K562 (cell line): ENCODE measurements at regions not wholly inside any gene's neighbourhood (a gene's known extent, or its start where the extent isn't known, plus 50 kb on each side); places are given as distances from the start of the nearest gene placed in this dataset.

Source experiments
- ATAC-seq: fragments of 200-7000 bp; cut with Tn5 transposase; 3 replicates; pipeline ENCODE4 v1.9.1; 2020; ENCODE audit warnings: moderate library complexity
- BruUV-seq: library from RNA; stranded (reverse); fragments of 400-500 nt; replicated peaks from 2 replicates; lab custom pipeline; 2021; lab: Mats Ljungman, UMichigan
- CTCF ChIA-PET: fragments of 300-600 bp; formaldehyde crosslinking; extraction: SDS; loops from one replicate; lab custom pipeline; 2021; ENCODE audit warnings: low intra/inter-chr PET ratio; lab: Yijun Ruan, JAX
- POLR2A ChIA-PET: fragments of 300-600, 350-650 bp; sonication (Branson Sonifier 250); formaldehyde crosslinking; extraction: SDS; loops from one replicate; lab custom pipeline; 2021; ENCODE audit warnings: antibody characterized with exemption, inconsistent platforms; lab: Yijun Ruan, JAX
- DNase-seq, 4 experiments: peaks; one replicate each; pipeline versions ENCODE4 v3.0.0 to v3.0.0-alpha.2; 2011 to 2018; ENCODE audit warnings: low spot score in 3 of 4, mixed read lengths in 3 of 4; ENCODE audit errors: extremely low read depth in 1 of 4
- FAIRE-seq: peaks from 2 replicates; lab custom pipeline; 2011; peaks lifted over from hg19 to GRCh38; lab: Jason Lieb, UNC
- H2AFZ ChIP-seq: 2 replicates; pipeline ENCODE4 v1.6.0; 2011; ENCODE audit warnings: low read depth, low read length, control low read depth, inconsistent platforms
- H3K27ac ChIP-seq: fragments of 200-600 bp; 3 replicates; pipeline ENCODE4 v1.8.0; 2011; ENCODE audit warnings: low read depth, mild to moderate bottlenecking, control low read depth, inconsistent platforms, low read length, moderate library complexity, mixed read lengths; ENCODE audit errors: extremely low read depth
- H3K27me3 ChIP-seq, 2 experiments: fragments of 300-600 bp in 1 of 2; 2 replicates in 1 of 2; 3 replicates in 1 of 2; pipeline versions ENCODE4 v1.6.0 to v1.8.0; 2011; ENCODE audit warnings: inconsistent platforms in 2 of 2, low read length in 2 of 2, mild to moderate bottlenecking in 1 of 2, mixed read lengths in 1 of 2, moderate library complexity in 1 of 2; ENCODE audit not compliant: control insufficient read depth in 2 of 2, insufficient read depth in 2 of 2
- H3K36me3 ChIP-seq: fragments of 300-600 bp; 3 replicates; pipeline ENCODE4 v1.8.0; 2011; ENCODE audit warnings: mild to moderate bottlenecking, low read length, inconsistent platforms; ENCODE audit not compliant: control insufficient read depth, insufficient read depth
- H3K4me1 ChIP-seq, 2 experiments: fragments of 200-600 bp in 1 of 2; replicated peaks in 1 of 2; 2 replicates in 1 of 2; 3 replicates in 1 of 2; pipeline versions ENCODE4 v1.5.1 to v1.8.0; 2011; ENCODE audit warnings: inconsistent platforms in 2 of 2, low read length in 2 of 2, mild to moderate bottlenecking in 1 of 2, mixed read lengths in 1 of 2, moderate library complexity in 1 of 2; ENCODE audit not compliant: control insufficient read depth in 2 of 2, insufficient read depth in 2 of 2
- H3K4me2 ChIP-seq: 2 replicates; pipeline ENCODE4 v1.6.1; 2011; ENCODE audit warnings: low read length, control low read depth, inconsistent platforms, mixed read lengths; ENCODE audit not compliant: insufficient read depth
- H3K4me3 ChIP-seq: fragments of 200-600 bp; sonication (generic), shearing (Covaris generic); 2 replicates; pipeline ENCODE4 v1.5.1; 2016; ENCODE audit warnings: control low read depth, inconsistent platforms
- H3K79me2 ChIP-seq: fragments of 200-600 bp; 3 replicates; pipeline ENCODE4 v1.8.0; 2011; ENCODE audit warnings: low read length, inconsistent platforms; ENCODE audit not compliant: control insufficient read depth, insufficient read depth
- H3K9ac ChIP-seq, 2 experiments: 2 replicates each; pipeline versions ENCODE4 v1.6.0 to v1.6.1; 2011; ENCODE audit warnings: low read depth in 2 of 2, low read length in 2 of 2, control low read depth in 1 of 2, inconsistent platforms in 1 of 2, mild to moderate bottlenecking in 1 of 2, mixed read lengths in 1 of 2; ENCODE audit not compliant: insufficient read depth in 1 of 2
- H3K9me1 ChIP-seq: one replicate; pipeline ENCODE4 v1.6.0; 2011; ENCODE audit warnings: inconsistent platforms, mild to moderate bottlenecking, low read length, moderate library complexity; ENCODE audit not compliant: control insufficient read depth, insufficient read depth
- H3K9me3 ChIP-seq: replicated peaks from 2 replicates; pipeline ENCODE4 v1.5.1; 2011; ENCODE audit warnings: low read depth, low read length, inconsistent platforms; ENCODE audit not compliant: control insufficient read depth, insufficient read depth
- H4K20me1 ChIP-seq: replicated peaks from 2 replicates; pipeline ENCODE4 v1.6.1; 2011; ENCODE audit warnings: low read length, inconsistent platforms, mixed read lengths; ENCODE audit not compliant: control insufficient read depth, insufficient read depth
- HMG20A ChIP-seq: fragments of 450-650 bp; formaldehyde crosslinking; conservative IDR thresholded peaks from 2 replicates; pipeline ENCODE4 v1.4.0; 2020; ENCODE audit warnings: mild to moderate bottlenecking, mixed read lengths
- ILK ChIP-seq: fragments of 450-650 bp; IDR thresholded peaks from 2 replicates; pipeline ENCODE4 v1.6.1; 2016; ENCODE audit warnings: missing genetic modification characterization, low read depth, mild to moderate bottlenecking, missing compliant biosample characterization, moderate library complexity, borderline replicate concordance
- MYNN ChIP-seq, 2 experiments: sonication (generic); formaldehyde crosslinking in 1 of 2; IDR thresholded peaks; 2 replicates each; pipeline versions ENCODE4 v1.5.0 to v1.6.1; 2016 to 2020; ENCODE audit warnings: antibody characterized with exemption in 1 of 2, missing genetic modification reagents in 1 of 2
- NFATC3 ChIP-seq: fragments of 450-650 bp; IDR thresholded peaks from 2 replicates; pipeline ENCODE4 v1.6.1; 2017; ENCODE audit warnings: mild to moderate bottlenecking
- SRF ChIP-seq, 2 experiments: fragments of 250-450, 450-650 bp in 1 of 2; sonication (Bioruptor Pico) in 1 of 2; sonication (generic) in 1 of 2; formaldehyde crosslinking; IDR thresholded peaks; 2 replicates each; pipeline versions ENCODE4 v1.5.0 to v1.5.1; 2020 to 2022; ENCODE audit warnings: mild to moderate bottlenecking in 1 of 2, missing genetic modification reagents in 1 of 2
- TCF7L2 ChIP-seq: fragments of 150-350 bp; IDR thresholded peaks from 2 replicates; pipeline ENCODE4 v1.6.1; 2016; ENCODE audit warnings: low read depth, mild to moderate bottlenecking, low read length, moderate library complexity
- ZNF280B ChIP-seq: fragments of 250-450 bp; sonication (Bioruptor Pico); IDR thresholded peaks from 2 replicates; pipeline ENCODE4 v1.5.1; 2021; ENCODE audit warnings: mild to moderate bottlenecking
- ZNF408 ChIP-seq: fragments of 250-450 bp; sonication (Bioruptor Pico); IDR thresholded peaks from 2 replicates; pipeline ENCODE4 v1.4.0; 2020; ENCODE audit warnings: low read depth, mild to moderate bottlenecking, moderate library complexity
- ZNF512 ChIP-seq: IDR thresholded peaks from 2 replicates; pipeline ENCODE4 v1.6.1; 2016; ENCODE audit warnings: missing genetic modification characterization, missing compliant biosample characterization
- ZNF639 ChIP-seq, 2 experiments: fragments of 200-800 bp in 1 of 2; sonication (Bioruptor generic) in 1 of 2; sonication (generic) in 1 of 2; formaldehyde crosslinking in 1 of 2; IDR thresholded peaks in 1 of 2; conservative IDR thresholded peaks in 1 of 2; 2 replicates each; pipeline versions ENCODE4 v1.5.0 to v1.6.1; 2016 to 2020; ENCODE audit warnings: missing compliant biosample characterization in 1 of 2, missing genetic modification characterization in 1 of 2, missing genetic modification reagents in 1 of 2
- WGBS: fragments of 100-300 bp; shearing (Covaris generic); methylation state at CpG from one replicate; pipeline ENCODE4 v1.1.6; 2016; ENCODE audit warnings: low coverage, mixed read lengths; ENCODE audit not compliant: insufficient coverage; ENCODE audit errors: missing lambda C conversion rate; 5-methylcytosine and 5-hydroxymethylcytosine counted together
- in situ Hi-C: fragments of 300-500 bp; cut with MboI; formaldehyde crosslinking; loops from 4 replicates; pipeline ENCODE4 v1.15.0; 2018; ENCODE audit warnings: inconsistent platforms, mixed read lengths
- intact Hi-C: fragments of 100-400 bp; cut with micrococcal nuclease; formaldehyde crosslinking; loops from 2 replicates; pipeline ENCODE4 v1.14.2; 2022

GRCh38 chrX:67351411-67351810 is 192.4 kb upstream of the AR start:
- Histone ChIP-seq H3K27me3 (no peaks in the 10 kb centered on the region), H3K9me1 (no peaks in the 10 kb centered on the region), H3K79me2 (no peaks in the 10 kb centered on the region), H3K4me1 (no peaks in the 10 kb centered on the region), H3K4me3 (no peak overlapping the region), H3K36me3 (no peaks in the 10 kb centered on the region), H3K27ac (no peak overlapping the region), H3K4me2 (no peak overlapping the region), H4K20me1 (no peaks in the 10 kb centered on the region), H2AFZ (no peak overlapping the region), H3K9me3 (no peaks in the 10 kb centered on the region), H3K9ac (no peak overlapping the region)
- FAIRE-seq: no peak
- no peak for TF ChIP-seq ZNF408 (CRISPR knock-in tag)
- TF ChIP-seq ZNF512: no peak
- TF ChIP-seq HMG20A (CRISPR knock-in tag): no peak
- TF ChIP-seq MYNN (IDR thresholded peaks at IDR 0.05): no peak
- TF ChIP-seq MYNN (CRISPR knock-in tag; IDR thresholded peaks at IDR 0.05): no peak
- no peak for TF ChIP-seq TCF7L2
- no peak for TF ChIP-seq NFATC3
- TF ChIP-seq ZNF280B: no peak
- no peak for TF ChIP-seq SRF (CRISPR knock-in tag; IDR thresholded peaks at IDR 0.05)
- no peak for TF ChIP-seq ZNF639 (CRISPR knock-in tag; conservative IDR thresholded peaks at IDR 0.05 in 1 of 2, IDR thresholded peaks at IDR 0.05 in 1 of 2)
- no peak for TF ChIP-seq ILK (tag)
- WGBS: 0% methylated on average over 2 of the region's 2 CpGs
- CTCF ChIA-PET: no interaction called here
- BruUV-seq: no TSS peak
- no peak for ATAC-seq
- intact Hi-C loops: no loop called here
- POLR2A ChIA-PET: no interaction called here
- DNase-seq: no peak
- in situ Hi-C loops: no loop called here
